PC-3 (cell line): ENCODE measurements at regions not wholly inside any gene's neighbourhood (a gene's known extent, or its start where the extent isn't known, plus 50 kb on each side); places are given as distances from the start of the nearest gene placed in this dataset.

Experiments
- EZH2 ChIP-seq: fragments of 300-600 bp; sonication (generic); IDR thresholded peaks from one replicate; pipeline ENCODE4 v1.6.1; 2017; ENCODE audit warnings: antibody characterized with exemption, mild to moderate bottlenecking, low read length; ENCODE audit not compliant: unreplicated experiment
- TF ChIP-seq, protein P1 (sequence below): fragments of 300-600 bp; sonication (generic); conservative IDR thresholded peaks from 2 replicates; pipeline ENCODE4 v1.5.1; 2017; ENCODE audit warnings: antibody characterized with exemption, low read depth, mild to moderate bottlenecking, low read length

DNA sequence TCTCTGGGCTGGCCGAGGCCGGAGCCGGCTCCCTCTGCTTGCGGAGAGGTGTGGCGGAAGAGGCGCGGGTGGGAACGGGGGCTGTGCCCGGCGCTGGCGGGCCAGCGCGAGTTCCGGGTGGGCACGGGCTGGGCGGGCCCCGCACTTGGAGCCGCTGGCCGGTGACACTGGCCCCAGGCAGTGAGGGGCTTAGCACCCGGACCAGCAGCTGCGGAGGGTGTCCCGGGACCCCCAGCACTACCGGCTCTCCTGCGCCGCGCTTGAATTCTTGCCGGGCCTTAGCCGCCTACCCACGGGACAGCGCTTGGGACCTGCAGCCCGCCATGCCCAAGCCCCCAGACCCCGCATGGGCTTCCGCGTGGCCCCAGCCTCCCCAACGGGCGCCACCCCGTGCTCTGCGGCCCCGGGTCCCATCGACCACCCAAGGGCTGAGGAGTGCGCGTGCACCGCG is 736.3 kb upstream of the ARRDC4 start:
- TF ChIP-seq, protein P1, sequence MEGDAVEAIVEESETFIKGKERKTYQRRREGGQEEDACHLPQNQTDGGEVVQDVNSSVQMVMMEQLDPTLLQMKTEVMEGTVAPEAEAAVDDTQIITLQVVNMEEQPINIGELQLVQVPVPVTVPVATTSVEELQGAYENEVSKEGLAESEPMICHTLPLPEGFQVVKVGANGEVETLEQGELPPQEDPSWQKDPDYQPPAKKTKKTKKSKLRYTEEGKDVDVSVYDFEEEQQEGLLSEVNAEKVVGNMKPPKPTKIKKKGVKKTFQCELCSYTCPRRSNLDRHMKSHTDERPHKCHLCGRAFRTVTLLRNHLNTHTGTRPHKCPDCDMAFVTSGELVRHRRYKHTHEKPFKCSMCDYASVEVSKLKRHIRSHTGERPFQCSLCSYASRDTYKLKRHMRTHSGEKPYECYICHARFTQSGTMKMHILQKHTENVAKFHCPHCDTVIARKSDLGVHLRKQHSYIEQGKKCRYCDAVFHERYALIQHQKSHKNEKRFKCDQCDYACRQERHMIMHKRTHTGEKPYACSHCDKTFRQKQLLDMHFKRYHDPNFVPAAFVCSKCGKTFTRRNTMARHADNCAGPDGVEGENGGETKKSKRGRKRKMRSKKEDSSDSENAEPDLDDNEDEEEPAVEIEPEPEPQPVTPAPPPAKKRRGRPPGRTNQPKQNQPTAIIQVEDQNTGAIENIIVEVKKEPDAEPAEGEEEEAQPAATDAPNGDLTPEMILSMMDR = no peak
- no peak for TF ChIP-seq EZH2
